ENCODE measurements at regions not wholly inside any gene's neighbourhood (a gene's known extent, or its start where the extent isn't known, plus 50 kb on each side); places are given as distances from the start of the nearest gene placed in this dataset.

GRCh38 chr2:156672556-156673332, 236.6 kb downstream of the GPD2 start:
- no peak for DNase-seq
- ATAC-seq: no peak
- H3K27me3 ChIP-seq (ENCODE audit: control insufficient read depth, insufficient read depth): no peaks in the 10 kb centered on the region
- no peaks in the 10 kb centered on the region for H3K9me3 ChIP-seq (ENCODE audit: control insufficient read depth, low read length)
- H3K4me3 ChIP-seq (ENCODE audit: low read length): no peak overlapping the region
- H3K27ac ChIP-seq (ENCODE audit: low read length): no peak overlapping the region
- WGBS: 79% methylated on average over 7 of the region's 7 CpGs
- intact Hi-C loops (cut with DNase I): no loop called here
- H3K4me1 ChIP-seq (ENCODE audit: control insufficient read depth, insufficient read depth, low read length): no peaks in the 10 kb centered on the region

- Histone ChIP-seq H3K4me3 (ENCODE audit: low read length) (no peak overlapping the region), H3K27me3 (ENCODE audit: control insufficient read depth, insufficient read depth) (no peaks in the 10 kb centered on the region), H3K27ac (ENCODE audit: low read length) (no peak overlapping the region), H3K9me3 (ENCODE audit: control insufficient read depth, low read length) (no peaks in the 10 kb centered on the region), H3K4me1 (ENCODE audit: control insufficient read depth, insufficient read depth, low read length) (no peaks in the 10 kb centered on the region)
- WGBS: 69% methylated on average over 2 of the region's 2 CpGs
- ATAC-seq (no peak), DNase-seq (no peak)
- intact Hi-C loops (cut with DNase I): no loop called here
Observed at GRCh38 chr2:156673333-156673615, 237.1 kb downstream of the GPD2 start.

- H3K4me1 ChIP-seq (ENCODE audit: control insufficient read depth, insufficient read depth, low read length): no peaks in the 10 kb centered on the region
- ATAC-seq (no peak), DNase-seq (no peak)
- H3K27ac ChIP-seq (ENCODE audit: low read length): no peak overlapping the region
- H3K9me3 ChIP-seq (ENCODE audit: control insufficient read depth, low read length): no peaks in the 10 kb centered on the region
- H3K27me3 ChIP-seq (ENCODE audit: control insufficient read depth, insufficient read depth): no peaks in the 10 kb centered on the region
- intact Hi-C loops (cut with DNase I): no loop called here
- 74% methylated on average over 2 of the region's 2 CpGs for WGBS
- no peak overlapping the region for H3K4me3 ChIP-seq (ENCODE audit: low read length)
Observed at GRCh38 chr2:156673981-156674380, 237.8 kb downstream of the GPD2 start.

- Histone ChIP-seq H3K4me1 (ENCODE audit: control insufficient read depth, insufficient read depth, low read length) (no peaks in the 10 kb centered on the region), H3K4me3 (ENCODE audit: low read length) (no peak overlapping the region), H3K27ac (ENCODE audit: low read length) (no peak overlapping the region), H3K9me3 (ENCODE audit: control insufficient read depth, low read length) (no peaks in the 10 kb centered on the region), H3K27me3 (ENCODE audit: control insufficient read depth, insufficient read depth) (no peaks in the 10 kb centered on the region)
- intact Hi-C loops (cut with DNase I): no loop called here
- WGBS: 42% methylated on average over 3 of the region's 3 CpGs
- ATAC-seq (no peak), DNase-seq (no peak)
Observed at GRCh38 chr2:156675896-156676295, 239.7 kb downstream of the GPD2 start.

- H3K27me3 ChIP-seq (ENCODE audit: control insufficient read depth, insufficient read depth): no peaks in the 10 kb centered on the region
- H3K4me3 ChIP-seq (ENCODE audit: low read length): no peak overlapping the region
- WGBS: 92% methylated on average over 2 of the region's 2 CpGs
- ATAC-seq: no peak
- no peaks in the 10 kb centered on the region for H3K4me1 ChIP-seq (ENCODE audit: control insufficient read depth, insufficient read depth, low read length)
- H3K9me3 ChIP-seq (ENCODE audit: control insufficient read depth, low read length): no peaks in the 10 kb centered on the region
- intact Hi-C loops (cut with DNase I): no loop called here
- no peak overlapping the region for H3K27ac ChIP-seq (ENCODE audit: low read length)
- DNase-seq: no peak
Observed at GRCh38 chr2:156679820-156680219, 243.6 kb downstream of the GPD2 start.

GRCh38 chr2:156680266-156680665, 244.1 kb downstream of the GPD2 start:
- H3K27me3 ChIP-seq (ENCODE audit: control insufficient read depth, insufficient read depth): no peaks in the 10 kb centered on the region
- DNase-seq: no peak
- intact Hi-C loops (cut with DNase I): no loop called here
- no peak overlapping the region for H3K27ac ChIP-seq (ENCODE audit: low read length)
- no peaks in the 10 kb centered on the region for H3K9me3 ChIP-seq (ENCODE audit: control insufficient read depth, low read length)
- no peak for ATAC-seq
- no peaks in the 10 kb centered on the region for H3K4me1 ChIP-seq (ENCODE audit: control insufficient read depth, insufficient read depth, low read length)
- WGBS: 86% methylated on average over 2 of the region's 2 CpGs
- no peak overlapping the region for H3K4me3 ChIP-seq (ENCODE audit: low read length)

GRCh38 chr2:156687126-156687525, 250.9 kb downstream of the GPD2 start:
- intact Hi-C loops (cut with DNase I): no loop called here

GRCh38 chr2:156687715-156688114, 251.5 kb downstream of the GPD2 start:
- peak in 1 of 2 donors; percentile 26 for ATAC-seq

More at GRCh38 chr2:156687126-156687525, 250.9 kb downstream of the GPD2 start:
- H3K27me3 ChIP-seq (ENCODE audit: control insufficient read depth, insufficient read depth): no peaks in the 10 kb centered on the region
- no peak overlapping the region for H3K4me3 ChIP-seq (ENCODE audit: low read length)
- H3K4me1 ChIP-seq (ENCODE audit: control insufficient read depth, insufficient read depth, low read length): peaks cover 1% of the 10 kb centered on the region
- H3K27ac ChIP-seq (ENCODE audit: low read length): no peak overlapping the region
- H3K9me3 ChIP-seq (ENCODE audit: control insufficient read depth, low read length): no peaks in the 10 kb centered on the region
- ATAC-seq (no peak), DNase-seq (no peak)

GRCh38 chr2:156689939-156690338, 253.8 kb downstream of the GPD2 start:
- Histone ChIP-seq H3K4me1 (ENCODE audit: control insufficient read depth, insufficient read depth, low read length) (peaks cover 1% of the 10 kb centered on the region), H3K4me3 (ENCODE audit: low read length) (no peak overlapping the region), H3K9me3 (ENCODE audit: control insufficient read depth, low read length) (no peaks in the 10 kb centered on the region), H3K27me3 (ENCODE audit: control insufficient read depth, insufficient read depth) (no peaks in the 10 kb centered on the region), H3K27ac (ENCODE audit: low read length) (no peak overlapping the region)
- ATAC-seq: no peak
- intact Hi-C loops (cut with DNase I): no loop called here
- WGBS: 61% methylated on average over 1 of the region's 1 CpG
- DNase-seq: no peak

More at GRCh38 chr2:156687715-156688114, 251.5 kb downstream of the GPD2 start:
- H3K27ac ChIP-seq (ENCODE audit: low read length): no peak overlapping the region
- no peaks in the 10 kb centered on the region for H3K27me3 ChIP-seq (ENCODE audit: control insufficient read depth, insufficient read depth)
- 96% methylated on average over 1 of the region's 1 CpG for WGBS
- H3K4me3 ChIP-seq (ENCODE audit: low read length): no peak overlapping the region
- peaks cover 1% of the 10 kb centered on the region for H3K4me1 ChIP-seq (ENCODE audit: control insufficient read depth, insufficient read depth, low read length)
- intact Hi-C loops (cut with DNase I): no loop called here
- no peaks in the 10 kb centered on the region for H3K9me3 ChIP-seq (ENCODE audit: control insufficient read depth, low read length)
- peak in 1 of 3 donors; percentile 32 for DNase-seq

- no peaks in the 10 kb centered on the region for H3K27me3 ChIP-seq (ENCODE audit: control insufficient read depth, insufficient read depth)
- H3K27ac ChIP-seq (ENCODE audit: low read length): no peak overlapping the region
- WGBS: 69% methylated on average over 1 of the region's 1 CpG
- intact Hi-C loops (cut with DNase I): no loop called here
- no peak overlapping the region for H3K4me3 ChIP-seq (ENCODE audit: low read length)
- no peak for ATAC-seq
- H3K9me3 ChIP-seq (ENCODE audit: control insufficient read depth, low read length): no peaks in the 10 kb centered on the region
- H3K4me1 ChIP-seq (ENCODE audit: control insufficient read depth, insufficient read depth, low read length): peaks cover 1% of the 10 kb centered on the region
- DNase-seq: no peak
Observed at GRCh38 chr2:156691014-156691413, 254.8 kb downstream of the GPD2 start.

GRCh38 chr2:156695020-156695419, 258.8 kb downstream of the GPD2 start:
- H3K9me3 ChIP-seq (ENCODE audit: control insufficient read depth, low read length): no peaks in the 10 kb centered on the region
- H3K27ac ChIP-seq (ENCODE audit: low read length): no peak overlapping the region
- DNase-seq: no peak
- H3K4me1 ChIP-seq (ENCODE audit: control insufficient read depth, insufficient read depth, low read length): no peaks in the 10 kb centered on the region
- no peaks in the 10 kb centered on the region for H3K27me3 ChIP-seq (ENCODE audit: control insufficient read depth, insufficient read depth)
- intact Hi-C loops (cut with DNase I): no loop called here
- H3K4me3 ChIP-seq (ENCODE audit: low read length): no peak overlapping the region
- no peak for ATAC-seq
- WGBS: 93% methylated on average over 4 of the region's 4 CpGs

GRCh38 chr2:156695595-156695994, 259.4 kb downstream of the GPD2 start:
- ATAC-seq (no peak), DNase-seq (no peak)
- no peak overlapping the region for H3K4me3 ChIP-seq (ENCODE audit: low read length)
- H3K27ac ChIP-seq (ENCODE audit: low read length): no peak overlapping the region
- intact Hi-C loops (cut with DNase I): no loop called here
- 80% methylated on average over 2 of the region's 2 CpGs for WGBS
- H3K27me3 ChIP-seq (ENCODE audit: control insufficient read depth, insufficient read depth): no peaks in the 10 kb centered on the region
- H3K4me1 ChIP-seq (ENCODE audit: control insufficient read depth, insufficient read depth, low read length): no peaks in the 10 kb centered on the region
- H3K9me3 ChIP-seq (ENCODE audit: control insufficient read depth, low read length): no peaks in the 10 kb centered on the region

All from right cardiac atrium (tissue), 5 donors.